ENCODE measurements at regions not wholly inside any gene's neighbourhood (a gene's known extent, or its start where the extent isn't known, plus 50 kb on each side); places are given as distances from the start of the nearest gene placed in this dataset.
A peak's percentile ranks its signal among the peaks of the same experiment; 100 is the strongest.

- no peak for DNase-seq
Measured at GRCh38 chr7:16978358-16979244, 96.8 kb upstream of the AGR3 start.

- no peak for DNase-seq
Measured at GRCh38 chr7:16980539-16980938, 98.8 kb upstream of the AGR3 start.

GRCh38 chr7:16982640-16983350 lies 101.0 kb upstream of the AGR3 start:
- DNase-seq: peak; percentile 29

GRCh38 chr7:16984375-16984774 lies 102.6 kb upstream of the AGR3 start:
- DNase-seq: no peak

GRCh38 chr7:16985621-16986020 lies 103.8 kb upstream of the AGR3 start:
- DNase-seq: no peak

GRCh38 chr7:16986755-16987154 lies 105.0 kb upstream of the AGR3 start:
- DNase-seq: no peak

- DNase-seq: no peak
Measured at GRCh38 chr7:16989811-16990413, 108.1 kb upstream of the AGR3 start.

- DNase-seq: no peak
Measured at GRCh38 chr7:16991551-16991950, 109.8 kb upstream of the AGR3 start.

GRCh38 chr7:16993543-16993942 lies 111.8 kb upstream of the AGR3 start:
- DNase-seq: no peak

GRCh38 chr7:16998481-16999051 lies 116.8 kb upstream of the AGR3 start:
- no peak for DNase-seq

GRCh38 chr7:16999541-17000267 lies 117.9 kb upstream of the AGR3 start:
- no peak for DNase-seq

- no peak for DNase-seq
Measured at GRCh38 chr7:17005271-17005670, 123.5 kb upstream of the AGR3 start.

GRCh38 chr7:17007841-17008240 lies 126.1 kb upstream of the AGR3 start:
- DNase-seq: no peak

GRCh38 chr7:17009007-17009719 lies 127.4 kb upstream of the AGR3 start:
- DNase-seq: peak; percentile 36

GRCh38 chr7:17009933-17010332 lies 128.2 kb upstream of the AGR3 start:
- no peak for DNase-seq

- no peak for DNase-seq
Measured at GRCh38 chr7:17010637-17011300, 129.0 kb upstream of the AGR3 start.

GRCh38 chr7:17013204-17013603 lies 131.4 kb upstream of the AGR3 start:
- no peak for DNase-seq

- DNase-seq: no peak
Measured at GRCh38 chr7:17014686-17015085, 132.9 kb upstream of the AGR3 start.

GRCh38 chr7:17015598-17016031 lies 133.8 kb upstream of the AGR3 start:
- DNase-seq: no peak

GRCh38 chr7:17016402-17017010 lies 134.7 kb upstream of the AGR3 start:
- no peak for DNase-seq

GRCh38 chr7:17019106-17019505 lies 137.3 kb upstream of the AGR3 start:
- no peak for DNase-seq
